Muscle layer of duodenum (tissue), 2 donors: ENCODE measurements at regions not wholly inside any gene's neighbourhood (a gene's known extent, or its start where the extent isn't known, plus 50 kb on each side); places are given as distances from the start of the nearest gene placed in this dataset.
A peak's percentile ranks its signal among the peaks of the same experiment; 100 is the strongest.
"Not testable (repeated sequence)": the region's sequence is repeated elsewhere in the genome, so short reads cannot be mapped to it uniquely, and the experiment has no call there.

Experiments used
- H3K27ac ChIP-seq: one replicate; pipeline ENCODE4 v1.7.0; 2013; ENCODE audit warnings: mild to moderate bottlenecking, low read length
- H3K27me3 ChIP-seq: one replicate; pipeline ENCODE4 v1.7.0; 2013; ENCODE audit warnings: low read depth, mild to moderate bottlenecking, control low read depth, low read length
- H3K36me3 ChIP-seq, 2 donors: one replicate each; pipeline ENCODE4 v1.7.0; 2013; ENCODE audit warnings: low read length in 2 of 2, control low read depth in 1 of 2, mild to moderate bottlenecking in 1 of 2; ENCODE audit not compliant: insufficient read depth in 2 of 2, control insufficient read depth in 1 of 2
- H3K4me1 ChIP-seq, 2 donors: one replicate each; pipeline ENCODE4 v1.7.0; 2013; ENCODE audit warnings: low read length in 2 of 2, mild to moderate bottlenecking in 2 of 2, control low read depth in 1 of 2, moderate library complexity in 1 of 2; ENCODE audit not compliant: insufficient read depth in 2 of 2, control insufficient read depth in 1 of 2
- H3K4me3 ChIP-seq, 2 donors: one replicate each; pipeline ENCODE4 v1.7.0; 2013; ENCODE audit warnings: low read length in 2 of 2, low read depth in 1 of 2, mild to moderate bottlenecking in 1 of 2
- H3K9me3 ChIP-seq, 2 donors: one replicate each; pipeline ENCODE4 v1.7.0; 2013; ENCODE audit warnings: low read length in 2 of 2, control low read depth in 1 of 2, mild to moderate bottlenecking in 1 of 2; ENCODE audit not compliant: control insufficient read depth in 1 of 2
- donor health status: healthy.

GRCh38 chr20:30356854-30357467 lies 900.5 kb upstream of the DEFB115 start:
- not testable (repeated sequence) for H3K9me3 ChIP-seq, H3K4me1 ChIP-seq, H3K36me3 ChIP-seq, H3K4me3 ChIP-seq, H3K27me3 ChIP-seq, H3K27ac ChIP-seq

GRCh38 chr20:30361756-30362155 lies 895.7 kb upstream of the DEFB115 start:
- not testable (repeated sequence) for H3K27ac ChIP-seq, H3K4me3 ChIP-seq, H3K9me3 ChIP-seq, H3K36me3 ChIP-seq, H3K4me1 ChIP-seq, H3K27me3 ChIP-seq

- not testable (repeated sequence) for H3K4me1 ChIP-seq, H3K27me3 ChIP-seq, H3K9me3 ChIP-seq, H3K27ac ChIP-seq, H3K36me3 ChIP-seq
- peak overlapping the region; percentile 48 to 78 for H3K4me3 ChIP-seq
These were observed 881.1 kb upstream of the DEFB115 start for GRCh38 chr20:30376430-30376766.

GRCh38 chr20:30376767-30377658 lies 880.5 kb upstream of the DEFB115 start:
- Histone ChIP-seq H3K36me3 (no peaks in the 10 kb centered on the region), H3K4me1 (peaks cover 0 to 4% of the 10 kb centered on the region in 2 donors), H3K27ac (peak overlapping the region; percentile 69), H3K27me3 (no peaks in the 10 kb centered on the region), H3K9me3 (no peaks in the 10 kb centered on the region), H3K4me3 (peak overlapping the region; percentile 74 to 78)

GRCh38 chr20:30378317-30378716 lies 879.1 kb upstream of the DEFB115 start:
- not testable (repeated sequence) for H3K36me3 ChIP-seq, H3K27me3 ChIP-seq, H3K9me3 ChIP-seq, H3K27ac ChIP-seq, H3K4me1 ChIP-seq
- H3K4me3 ChIP-seq: peak overlapping the region in 1 of 2 donors; percentile 78

- not testable (repeated sequence) for H3K4me3 ChIP-seq, H3K9me3 ChIP-seq, H3K36me3 ChIP-seq, H3K4me1 ChIP-seq, H3K27ac ChIP-seq, H3K27me3 ChIP-seq
These were observed 878.7 kb upstream of the DEFB115 start for GRCh38 chr20:30378721-30379120.

- H3K27me3 ChIP-seq, H3K4me3 ChIP-seq, H3K36me3 ChIP-seq, H3K4me1 ChIP-seq, H3K27ac ChIP-seq, H3K9me3 ChIP-seq: not testable (repeated sequence)
These were observed 872.6 kb upstream of the DEFB115 start for GRCh38 chr20:30384841-30385240.

GRCh38 chr20:30386099-30386498 lies 871.4 kb upstream of the DEFB115 start:
- not testable (repeated sequence) for H3K27ac ChIP-seq, H3K4me3 ChIP-seq, H3K36me3 ChIP-seq, H3K9me3 ChIP-seq, H3K4me1 ChIP-seq, H3K27me3 ChIP-seq

GRCh38 chr20:30387823-30388222 lies 869.6 kb upstream of the DEFB115 start:
- not testable (repeated sequence) for H3K27me3 ChIP-seq, H3K4me3 ChIP-seq, H3K9me3 ChIP-seq, H3K36me3 ChIP-seq, H3K4me1 ChIP-seq, H3K27ac ChIP-seq

GRCh38 chr20:30393523-30393922 lies 863.9 kb upstream of the DEFB115 start:
- H3K27me3 ChIP-seq, H3K4me1 ChIP-seq, H3K27ac ChIP-seq, H3K4me3 ChIP-seq, H3K9me3 ChIP-seq, H3K36me3 ChIP-seq: not testable (repeated sequence)

- not testable (repeated sequence) for H3K4me1 ChIP-seq, H3K4me3 ChIP-seq, H3K9me3 ChIP-seq, H3K27ac ChIP-seq, H3K27me3 ChIP-seq
- peaks cover 0 to 26% of the 10 kb centered on the region in 2 donors for H3K36me3 ChIP-seq
These were observed 860.4 kb upstream of the DEFB115 start for GRCh38 chr20:30397111-30397510.

GRCh38 chr20:30405061-30405460 lies 852.4 kb upstream of the DEFB115 start:
- H3K36me3 ChIP-seq: peaks cover 0 to 20% of the 10 kb centered on the region in 2 donors
- not testable (repeated sequence) for H3K27ac ChIP-seq, H3K9me3 ChIP-seq, H3K27me3 ChIP-seq, H3K4me3 ChIP-seq, H3K4me1 ChIP-seq
